ENCODE measurements at regions not wholly inside any gene's neighbourhood (a gene's known extent, or its start where the extent isn't known, plus 50 kb on each side); places are given as distances from the start of the nearest gene placed in this dataset.
"Not testable (repeated sequence)": the region's sequence is repeated elsewhere in the genome, so short reads cannot be mapped to it uniquely, and the experiment has no call there.

GRCh38 chr16:52677501-52677900 is 130.6 kb upstream of the TOX3 start:
- Histone ChIP-seq H3K4me1 (replicated peaks in 1 of 2) (no peaks in the 10 kb centered on the region), H3K27ac (no peak overlapping the region), H3K27me3 (no peaks in the 10 kb centered on the region), H3K9me3 (replicated peaks in 1 of 3) (no peaks in the 10 kb centered on the region), H3K36me3 (replicated peaks in 1 of 2) (no peaks in the 10 kb centered on the region), H3K4me3 (no peak overlapping the region)
- WGBS, 4 donors, result 32 to 50% (median 39%) methylated on average over 2 of the region's 2 CpGs
- intact Hi-C loops (cut with DNase I), result no loop called here
- TF ChIP-seq CTCF (IDR thresholded peaks at IDR 0.05) (no peak), POLR2A (IDR thresholded peaks at IDR 0.05) (no peak)
- DNase-seq, result no peak

- H3K27ac ChIP-seq, result no peak overlapping the region
- TF ChIP-seq CTCF (IDR thresholded peaks at IDR 0.05) (no peak), POLR2A (IDR thresholded peaks at IDR 0.05) (no peak)
- no peak overlapping the region for H3K4me3 ChIP-seq
- H3K36me3 ChIP-seq (replicated peaks in 1 of 2), result no peaks in the 10 kb centered on the region
- no peaks in the 10 kb centered on the region for H3K4me1 ChIP-seq (replicated peaks in 1 of 2)
- intact Hi-C loops (cut with DNase I), result no loop called here
- DNase-seq, result no peak
- no peaks in the 10 kb centered on the region for H3K9me3 ChIP-seq (replicated peaks in 1 of 3)
- H3K27me3 ChIP-seq, result no peaks in the 10 kb centered on the region
Observed at GRCh38 chr16:52676959-52677358, 130.0 kb upstream of the TOX3 start.

GRCh38 chr16:52671590-52671989 is 124.6 kb upstream of the TOX3 start:
- Histone ChIP-seq H3K27ac (no peak overlapping the region), H3K27me3 (no peaks in the 10 kb centered on the region), H3K4me1 (replicated peaks in 1 of 2) (no peaks in the 10 kb centered on the region), H3K9me3 (replicated peaks in 1 of 3) (no peaks in the 10 kb centered on the region), H3K36me3 (replicated peaks in 1 of 2) (no peaks in the 10 kb centered on the region), H3K4me3 (no peak overlapping the region)
- intact Hi-C loops (cut with DNase I), result no loop called here
- no peak for TF ChIP-seq CTCF (IDR thresholded peaks at IDR 0.05)
- no peak for TF ChIP-seq POLR2A (IDR thresholded peaks at IDR 0.05)
- no peak for DNase-seq
- 45 to 56% (median 51%) methylated on average over 1 of the region's 1 CpG for whole genome bisulfite sequencing, 4 donors

GRCh38 chr16:52657924-52658323 is 111.0 kb upstream of the TOX3 start:
- 70 to 93% (median 73%) methylated on average over 2 to 3 of the region's 3 CpGs; no CpG with 5 or more reads in 1 of the 4 donors for WGBS, 4 donors
- H3K27me3 ChIP-seq, result no peaks in the 10 kb centered on the region
- DNase-seq, result no peak
- no peak overlapping the region for H3K27ac ChIP-seq
- H3K9me3 ChIP-seq (replicated peaks in 1 of 3), result no peaks in the 10 kb centered on the region
- H3K36me3 ChIP-seq (replicated peaks in 1 of 2), result no peaks in the 10 kb centered on the region
- H3K4me1 ChIP-seq (replicated peaks in 1 of 2), result no peaks in the 10 kb centered on the region
- intact Hi-C loops (cut with DNase I), result no loop called here
- no peak for TF ChIP-seq CTCF (IDR thresholded peaks at IDR 0.05)
- TF ChIP-seq POLR2A (IDR thresholded peaks at IDR 0.05), result no peak
- H3K4me3 ChIP-seq, result no peak overlapping the region

GRCh38 chr16:52655916-52656315 is 109.0 kb upstream of the TOX3 start:
- H3K4me3 ChIP-seq; H3K27ac ChIP-seq; H3K4me1 ChIP-seq (replicated peaks in 1 of 2); DNase-seq; H3K9me3 ChIP-seq (replicated peaks in 1 of 3); intact Hi-C loops (cut with DNase I); H3K36me3 ChIP-seq (replicated peaks in 1 of 2); H3K27me3 ChIP-seq: not testable (repeated sequence)
- WGBS, 4 donors, result 57 to 63% (median 59%) methylated on average over 7 of the region's 7 CpGs

- H3K36me3 ChIP-seq (replicated peaks in 1 of 2); H3K4me1 ChIP-seq (replicated peaks in 1 of 2); H3K9me3 ChIP-seq (replicated peaks in 1 of 3); H3K4me3 ChIP-seq; H3K27me3 ChIP-seq; intact Hi-C loops (cut with DNase I); H3K27ac ChIP-seq; DNase-seq: not testable (repeated sequence)
- 84 to 87% (median 86%) methylated on average over 17 of the region's 17 CpGs for WGBS, 4 donors
Observed at GRCh38 chr16:52655156-52655555, 108.2 kb upstream of the TOX3 start.
